DMS 273 treated with DMSO at 0.1 percent for 48 hours (cell line): ENCODE measurements at regions not wholly inside any gene's neighbourhood (a gene's known extent, or its start where the extent isn't known, plus 50 kb on each side); places are given as distances from the start of the nearest gene placed in this dataset.

Experiments used
- DNase-seq: peaks from one replicate; lab custom pipeline; 2025; lab: John Stamatoyannopoulos, UW

DNA sequence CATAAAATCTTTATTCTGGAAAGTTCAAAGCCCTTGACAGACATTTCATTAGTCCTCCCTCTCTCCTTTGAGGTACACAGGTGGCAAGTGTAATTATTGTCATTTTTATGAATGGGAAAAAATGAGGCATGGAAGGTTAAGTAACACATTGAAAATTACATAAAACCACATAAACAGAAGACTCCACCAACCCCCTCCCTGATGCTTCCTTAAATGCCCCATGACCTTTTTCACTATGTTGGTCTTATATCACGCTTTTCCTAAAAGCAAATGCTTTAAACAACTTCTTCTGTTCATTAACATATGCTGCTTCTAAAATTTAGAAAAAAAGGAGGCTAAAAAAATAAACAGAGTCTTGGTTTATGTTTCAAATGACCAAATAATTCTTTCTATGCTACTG is 648.4 kb downstream of the PTPRC start:
- DNase-seq, result no peak

DNA sequence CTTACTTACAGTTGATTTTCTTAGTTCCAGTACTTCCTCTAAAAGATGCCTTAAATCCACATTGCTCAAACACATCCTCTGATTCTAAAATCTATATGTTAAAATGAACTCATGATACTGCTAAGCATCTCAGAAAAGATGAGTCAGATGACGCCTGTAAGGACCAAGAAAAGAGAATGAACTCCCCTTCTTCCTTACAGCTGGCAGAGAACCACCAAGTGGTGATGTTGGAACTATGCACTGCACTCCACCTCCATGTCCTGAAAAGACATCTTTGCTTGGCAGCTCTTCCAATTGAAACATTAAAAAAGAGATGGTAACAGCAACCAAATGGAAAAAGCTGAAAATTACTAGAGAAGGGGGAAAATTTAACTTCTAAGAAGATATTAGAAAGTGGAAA is 648.8 kb downstream of the PTPRC start:
- DNase-seq, result no peak

DNA sequence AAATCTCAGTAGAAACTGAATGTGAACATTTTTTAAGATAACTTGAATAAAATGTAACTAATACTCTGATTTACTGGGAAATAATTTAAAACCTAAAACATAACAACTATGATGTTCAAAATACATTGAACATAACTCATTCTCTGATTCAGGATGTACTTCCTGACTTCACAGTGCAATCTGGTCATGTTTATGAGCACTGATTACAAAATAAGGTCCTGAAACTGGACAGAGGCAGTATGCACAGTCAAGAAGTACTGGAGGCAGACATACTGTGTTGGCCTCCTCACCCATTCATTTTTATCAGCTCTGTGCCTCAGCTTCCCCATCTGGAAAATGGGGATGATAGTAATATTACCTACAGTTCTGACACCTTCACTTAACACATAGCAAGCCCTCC is 651.3 kb downstream of the PTPRC start:
- no peak for DNase-seq

DNA sequence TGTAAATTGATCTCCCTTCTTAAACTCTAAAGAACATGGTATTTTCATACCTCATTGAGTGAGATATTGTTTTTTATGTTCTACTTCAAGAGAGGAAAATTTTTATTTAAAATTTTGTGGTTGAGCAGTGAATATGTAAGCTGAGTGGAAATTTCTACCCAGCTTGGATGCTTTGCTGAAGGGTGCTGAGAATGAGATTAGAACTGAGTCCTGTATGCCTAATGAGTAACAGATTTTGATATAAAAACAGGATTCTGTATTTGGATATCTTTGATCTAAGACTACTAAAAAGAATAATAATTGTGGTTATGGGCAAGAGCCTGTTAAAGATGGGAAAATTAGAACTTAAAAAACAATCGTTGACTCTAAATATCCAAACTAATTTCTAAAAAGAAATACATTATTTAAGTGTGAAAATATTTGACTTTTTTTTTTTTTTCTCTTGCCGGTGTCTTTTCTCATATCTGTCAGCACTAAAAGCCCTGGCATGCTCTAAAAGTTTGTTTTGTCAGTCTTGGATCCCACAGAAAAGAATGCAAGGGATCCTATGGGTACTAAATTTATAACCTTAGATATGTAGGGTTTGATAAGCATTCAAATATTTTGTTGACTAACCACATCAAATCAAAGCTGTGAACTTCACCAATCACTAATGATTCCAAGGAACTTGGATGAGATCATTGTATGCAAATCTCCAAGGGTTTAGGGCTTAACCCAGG is 652.3 kb downstream of the PTPRC start:
- no peak for DNase-seq

DNA sequence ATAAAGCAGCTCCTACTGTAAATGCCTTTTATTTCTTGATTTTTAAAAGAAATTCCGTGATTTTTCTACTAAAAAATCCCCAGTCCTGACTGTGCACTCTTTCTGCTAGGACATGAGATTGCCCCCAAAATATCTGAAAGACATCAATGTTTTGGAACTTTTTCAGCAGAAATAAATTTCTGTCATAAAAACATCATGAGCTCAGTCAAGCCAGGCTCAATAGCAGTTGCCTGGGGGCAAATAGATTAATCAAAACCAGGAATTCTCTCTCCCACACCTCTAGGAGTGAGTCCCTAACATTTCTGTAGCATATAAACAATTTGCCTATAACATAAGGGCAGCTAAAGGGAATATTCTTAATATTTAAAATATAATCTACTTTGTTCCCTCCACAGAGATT is 654.1 kb downstream of the PTPRC start:
- no peak for DNase-seq

DNA sequence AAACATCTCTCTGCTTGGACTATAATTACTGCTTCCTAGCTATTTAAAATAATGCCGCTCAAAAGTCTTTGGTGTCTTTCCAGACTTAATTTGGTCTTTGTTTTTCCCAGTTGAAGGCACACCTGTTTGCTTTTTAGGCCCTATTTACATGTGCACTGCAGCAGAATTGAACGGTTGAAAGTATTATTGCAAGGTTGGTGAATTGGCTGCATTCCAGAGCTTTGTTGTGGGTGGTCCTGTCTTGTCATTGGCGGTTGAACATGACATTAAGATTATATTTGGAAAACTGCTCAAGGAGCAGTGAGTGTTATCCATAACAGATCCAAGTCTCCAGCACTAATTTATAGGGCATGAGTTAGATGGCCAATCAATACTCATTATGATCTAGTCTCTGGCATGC is 656.3 kb downstream of the PTPRC start:
- DNase-seq, result no peak

DNA sequence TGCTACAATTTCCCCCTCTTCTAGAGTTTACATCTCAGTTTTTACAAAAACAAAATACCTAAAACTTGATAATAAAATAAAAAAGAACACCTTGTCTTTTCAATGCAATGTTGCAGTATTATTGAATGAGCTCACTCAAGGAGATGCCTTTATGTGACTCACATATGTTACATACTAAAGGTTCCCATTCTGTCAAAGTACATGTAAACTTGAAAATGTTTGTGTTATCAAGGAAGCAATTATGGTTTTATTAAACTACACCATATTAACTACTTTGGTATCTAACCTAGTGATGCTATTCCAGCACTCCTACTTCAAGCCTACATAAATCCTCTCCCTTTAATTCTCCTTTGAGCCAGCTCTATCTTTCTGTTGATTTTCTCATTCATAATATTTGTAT is 658.3 kb downstream of the PTPRC start:
- DNase-seq, result no peak

DNA sequence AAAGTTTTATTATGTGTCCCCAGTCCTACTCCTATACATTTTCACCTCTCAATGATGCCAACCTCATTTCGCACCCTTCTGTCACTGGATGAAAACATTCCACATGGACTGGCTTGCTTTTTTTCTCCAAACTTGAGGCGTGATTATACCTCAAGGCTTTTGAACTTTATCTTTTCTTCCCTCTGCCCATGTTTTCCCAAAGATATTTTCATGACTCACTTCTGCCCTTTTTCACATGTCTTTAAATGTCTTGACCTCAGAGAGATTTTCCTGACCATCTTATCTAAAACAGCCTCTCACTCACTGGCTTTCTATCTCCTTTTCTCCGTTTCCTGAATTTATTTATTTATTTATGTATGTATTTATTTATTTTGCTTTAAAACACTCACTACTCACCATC is 659.0 kb downstream of the PTPRC start:
- DNase-seq, result no peak

DNA sequence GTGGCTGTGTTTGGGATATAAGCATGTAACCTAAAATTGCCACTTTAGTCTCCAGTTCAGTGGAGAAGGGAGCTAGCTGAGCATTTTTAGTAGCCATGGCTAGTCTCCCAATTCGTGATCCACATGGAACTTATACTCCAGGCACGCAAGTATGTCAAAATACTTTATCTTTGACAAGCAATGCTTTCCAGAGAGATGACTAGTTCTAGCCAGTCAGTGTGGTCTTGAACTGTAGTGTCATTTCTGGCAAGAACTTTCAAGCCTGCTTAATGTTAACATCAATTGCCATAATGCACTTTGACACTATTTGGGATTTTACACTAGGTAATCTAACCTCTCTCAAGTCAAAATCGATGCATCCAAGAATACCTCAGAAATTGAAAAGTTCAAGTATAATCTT is 660.0 kb downstream of the PTPRC start:
- DNase-seq, result no peak

DNA sequence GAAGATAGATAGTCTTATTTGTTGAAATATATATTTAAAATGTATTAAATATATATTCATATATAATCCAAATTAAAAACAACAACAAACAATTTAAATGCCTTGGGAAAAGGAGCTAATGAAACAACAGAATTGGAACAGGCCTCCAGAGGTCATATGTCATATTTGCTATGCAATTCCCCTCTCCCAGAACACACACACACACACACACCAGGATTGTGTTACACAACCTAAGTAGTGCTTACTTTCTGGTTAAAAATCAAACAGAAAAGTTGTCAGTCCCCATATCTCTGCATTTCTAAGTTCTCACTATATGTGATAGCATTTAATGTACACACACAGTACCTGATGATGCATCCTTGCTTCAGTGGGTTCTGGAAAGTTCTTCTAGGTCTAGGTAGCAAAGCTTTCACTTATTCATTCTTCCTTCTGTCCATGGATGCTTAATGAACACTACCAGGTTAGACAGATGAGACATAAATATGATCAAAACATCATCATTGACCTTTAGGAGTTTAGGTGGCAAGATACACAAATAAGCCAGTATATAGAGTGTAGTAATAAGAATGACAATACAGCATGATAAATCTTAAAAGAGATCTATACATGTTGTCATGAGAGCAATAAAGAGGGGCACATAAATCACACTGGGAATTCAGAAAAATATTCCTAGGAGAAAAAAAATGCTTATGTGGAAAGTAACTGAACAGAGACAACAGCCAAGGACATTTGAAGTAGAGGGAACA is 662.8 kb downstream of the PTPRC start:
- DNase-seq, result no peak

DNA sequence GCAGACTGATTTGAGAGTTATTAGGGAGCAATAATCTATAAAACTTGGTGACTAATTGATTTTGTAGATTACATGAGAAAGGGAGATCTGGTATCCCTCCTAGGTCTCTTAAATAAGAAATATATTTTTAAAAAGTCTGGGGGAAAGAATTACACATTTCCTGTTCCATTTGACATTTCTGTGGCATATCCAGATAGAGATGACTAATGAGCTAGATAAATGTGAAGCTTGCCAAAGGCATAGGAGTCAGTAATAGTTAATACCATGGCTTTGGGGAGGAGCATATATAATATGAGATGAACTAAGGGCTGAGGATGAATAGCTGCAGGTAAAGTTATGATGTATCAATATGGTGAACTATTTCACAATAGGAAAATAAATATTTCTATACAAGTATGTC is 663.7 kb downstream of the PTPRC start:
- no peak for DNase-seq

DNA sequence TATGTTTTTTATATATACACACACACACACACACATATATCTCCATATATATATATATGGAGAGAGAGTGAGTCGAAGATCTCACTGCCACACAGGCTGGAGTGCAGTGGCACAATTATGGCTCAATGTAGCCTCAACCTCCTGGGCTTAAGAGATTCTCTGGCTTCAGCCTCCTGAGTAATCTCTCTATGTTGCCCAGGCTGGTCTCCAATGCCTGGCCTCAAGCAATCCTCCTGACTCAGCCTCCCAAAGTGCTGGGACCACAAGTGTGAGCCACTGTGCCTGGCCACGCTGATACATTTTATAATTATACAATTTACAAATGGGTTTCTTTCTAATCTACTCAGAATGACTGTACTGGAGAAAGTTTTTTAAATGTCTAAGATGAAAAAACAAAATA is 664.2 kb downstream of the PTPRC start:
- no peak for DNase-seq

DNA sequence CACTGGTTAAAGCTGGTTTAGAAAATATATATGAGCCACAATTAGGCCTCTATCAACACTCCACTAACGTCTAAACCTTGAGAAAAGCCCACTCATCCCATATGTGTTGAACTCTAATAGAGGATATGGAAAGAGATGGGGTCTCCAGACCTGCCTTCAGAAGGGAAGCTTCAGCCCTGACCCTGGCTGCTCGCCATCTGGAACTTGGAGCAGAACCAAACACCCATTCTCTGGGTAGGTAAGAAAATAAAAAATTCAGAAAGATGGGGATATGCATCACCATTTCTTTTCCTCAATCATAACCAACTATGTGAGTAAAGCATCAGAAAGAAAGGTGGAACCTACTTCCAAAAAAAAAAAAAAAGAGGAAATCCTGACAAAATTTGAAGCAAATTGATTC is 666.2 kb downstream of the PTPRC start:
- DNase-seq, result no peak

DNA sequence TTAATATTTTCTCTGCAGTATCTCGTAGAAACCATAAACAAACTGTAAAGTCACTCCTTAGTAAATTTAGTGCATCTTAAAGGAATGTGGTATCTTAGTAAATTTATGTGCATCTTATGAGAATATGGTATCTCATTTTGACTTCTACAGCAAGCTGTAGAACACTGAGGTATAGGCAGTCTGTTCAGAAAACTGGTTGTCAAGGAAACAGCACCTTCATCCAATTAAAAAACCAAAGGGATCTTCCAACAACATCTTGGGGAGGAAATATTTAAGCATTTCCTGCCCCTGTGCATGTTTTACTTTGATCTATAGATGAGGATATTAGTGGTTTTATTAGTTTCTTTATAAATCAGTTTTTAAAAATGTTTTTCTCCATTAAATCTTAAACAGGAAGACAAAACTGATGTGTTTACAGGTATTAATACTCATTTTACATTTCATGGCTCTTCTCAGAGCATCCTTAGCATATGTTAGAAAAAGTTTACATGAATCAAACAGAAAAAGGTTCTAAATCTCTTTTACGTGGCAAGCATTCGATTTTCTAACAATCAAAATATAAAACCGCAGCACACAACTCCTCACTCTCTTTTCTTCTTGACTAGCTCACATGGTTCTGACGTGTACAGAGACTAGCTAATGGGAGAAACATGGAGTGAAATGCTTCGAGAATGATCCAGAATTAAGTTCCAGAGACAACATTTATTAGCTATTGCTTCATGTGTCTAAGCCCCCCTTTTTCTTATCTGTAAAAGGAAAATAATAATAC is 668.8 kb downstream of the PTPRC start:
- no peak for DNase-seq

DNA sequence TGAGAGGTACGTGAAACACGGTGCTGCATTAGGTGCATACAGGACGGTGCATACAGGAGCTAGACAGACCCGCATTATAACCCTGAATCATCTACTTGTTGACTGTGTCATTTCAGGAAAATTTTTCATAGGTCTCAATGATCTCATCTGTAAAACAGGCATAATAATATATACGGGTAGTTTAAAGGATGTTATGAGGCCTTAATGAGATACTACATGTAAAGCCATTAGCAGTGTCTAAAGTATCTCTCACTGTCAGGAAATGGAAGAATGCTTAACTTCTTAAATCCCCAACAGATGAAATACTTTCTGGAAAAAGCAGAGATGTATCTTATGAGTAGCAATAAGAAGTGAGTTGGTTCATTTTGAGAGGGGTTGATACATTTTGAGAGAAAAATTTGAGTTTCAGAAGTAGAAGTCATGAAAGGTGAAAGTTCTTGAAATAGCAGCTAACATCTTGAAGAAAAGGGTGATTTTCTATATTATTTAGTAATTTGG is 669.6 kb downstream of the PTPRC start:
- no peak for DNase-seq

DNA sequence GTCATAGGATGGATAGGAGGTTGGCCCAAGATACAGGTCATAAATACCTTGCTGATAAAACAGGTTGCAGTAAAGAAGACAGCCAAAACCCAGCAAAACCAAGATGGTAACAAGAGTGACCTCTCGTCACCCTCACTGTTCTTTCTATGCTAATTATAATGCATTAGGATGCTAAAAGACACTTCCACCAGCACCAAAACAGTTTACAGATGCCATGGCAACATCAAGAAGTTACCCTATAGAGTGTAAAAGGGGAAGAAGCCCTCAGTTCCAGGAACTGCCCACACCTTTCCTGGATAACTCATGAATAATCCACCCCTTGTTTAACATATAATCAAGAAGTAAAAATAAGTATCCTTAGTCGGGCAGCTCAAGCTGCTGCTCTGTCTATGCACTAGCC is 671.9 kb downstream of the PTPRC start:
- no peak for DNase-seq

DNA sequence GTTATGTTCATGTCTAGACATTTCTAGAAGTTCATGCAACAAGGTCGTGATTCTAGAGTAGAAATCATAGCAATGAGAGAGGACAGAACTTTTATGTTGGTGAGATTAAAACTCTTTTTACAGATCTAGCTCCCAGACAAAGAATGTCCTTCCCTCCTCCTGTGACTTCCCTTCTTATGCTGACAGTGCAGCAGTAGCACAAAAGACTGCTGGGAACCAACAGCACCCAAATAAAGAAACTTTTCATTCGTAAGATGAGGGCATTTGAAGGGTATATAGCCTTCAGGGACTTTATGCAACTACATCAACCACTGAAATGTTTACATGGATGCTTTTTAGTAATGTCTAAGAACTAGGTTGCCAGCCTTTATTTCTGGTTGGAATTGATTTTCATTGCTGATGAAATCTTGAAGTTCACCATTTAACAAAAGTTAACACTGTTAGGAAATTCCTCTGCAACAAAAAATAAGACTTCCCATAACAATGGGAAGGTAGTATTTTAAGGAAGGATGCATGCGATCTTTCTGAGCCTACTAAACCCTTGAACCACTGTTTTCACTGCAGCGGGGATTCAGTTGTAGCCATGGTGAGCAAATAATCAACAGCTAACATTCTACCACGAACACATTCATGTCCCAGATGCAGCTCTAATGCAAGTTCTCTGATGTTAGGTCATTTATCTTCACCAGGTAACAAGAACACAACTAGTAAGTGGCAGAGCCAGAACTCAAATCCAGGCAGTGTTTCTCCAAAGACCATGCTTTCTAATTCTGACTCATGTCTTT is 672.8 kb downstream of the PTPRC start:
- no peak for DNase-seq

DNA sequence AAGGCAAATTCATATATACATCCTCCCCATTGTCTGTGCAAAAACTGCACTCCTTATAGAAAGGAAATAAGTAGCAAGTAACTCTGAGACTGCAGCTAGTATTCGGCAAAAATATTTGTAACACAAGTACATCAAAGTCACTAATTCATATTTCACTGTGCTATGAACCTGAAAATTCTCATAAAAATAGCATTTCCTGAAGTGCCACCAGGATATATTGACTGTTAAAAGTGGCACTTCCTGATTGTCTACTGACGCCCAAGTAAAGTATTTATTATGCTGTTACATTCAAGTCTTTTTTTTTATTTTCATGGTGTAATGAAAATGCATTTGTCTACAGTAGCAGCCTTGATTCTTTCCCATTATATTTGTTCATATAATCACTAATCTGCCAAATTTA is 673.8 kb downstream of the PTPRC start:
- DNase-seq, result no peak

DNA sequence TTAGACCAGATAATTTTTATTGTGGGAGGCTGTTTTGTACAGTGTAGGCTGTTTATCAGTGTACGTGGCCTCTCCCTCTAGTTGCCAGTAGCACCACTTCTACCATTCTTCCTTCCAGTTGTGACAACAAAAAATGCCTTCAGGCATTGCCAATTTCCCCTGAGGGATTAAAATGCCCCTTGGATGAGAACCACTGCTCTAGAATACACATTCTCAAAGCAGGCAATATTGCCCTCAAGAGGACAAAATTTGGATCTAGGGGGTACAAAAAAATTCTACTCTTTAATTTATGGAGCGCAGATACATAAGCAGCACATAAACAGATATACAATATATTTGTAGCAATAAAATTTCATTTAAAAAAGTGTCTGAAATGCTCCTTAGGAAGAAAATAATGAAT is 674.6 kb downstream of the PTPRC start:
- DNase-seq, result no peak

DNA sequence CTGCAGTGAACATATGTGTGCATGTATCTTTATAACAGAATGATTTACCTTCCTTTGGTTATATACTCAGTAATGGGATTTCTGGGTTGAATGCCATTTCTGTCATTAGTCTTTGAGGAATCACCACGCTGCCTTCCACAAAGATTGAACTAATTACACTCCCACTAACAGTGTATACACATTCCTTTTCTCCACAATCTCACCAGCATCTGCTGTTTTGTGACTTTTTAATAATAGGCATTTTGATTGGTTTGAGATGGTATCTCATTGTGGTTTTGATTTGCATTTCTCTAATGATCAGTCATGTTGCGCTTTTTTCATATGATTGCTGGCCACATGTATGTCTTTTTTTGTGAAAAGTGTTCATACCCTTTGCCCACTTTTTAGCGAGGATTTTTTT is 680.5 kb downstream of the PTPRC start:
- DNase-seq, result no peak

DNA sequence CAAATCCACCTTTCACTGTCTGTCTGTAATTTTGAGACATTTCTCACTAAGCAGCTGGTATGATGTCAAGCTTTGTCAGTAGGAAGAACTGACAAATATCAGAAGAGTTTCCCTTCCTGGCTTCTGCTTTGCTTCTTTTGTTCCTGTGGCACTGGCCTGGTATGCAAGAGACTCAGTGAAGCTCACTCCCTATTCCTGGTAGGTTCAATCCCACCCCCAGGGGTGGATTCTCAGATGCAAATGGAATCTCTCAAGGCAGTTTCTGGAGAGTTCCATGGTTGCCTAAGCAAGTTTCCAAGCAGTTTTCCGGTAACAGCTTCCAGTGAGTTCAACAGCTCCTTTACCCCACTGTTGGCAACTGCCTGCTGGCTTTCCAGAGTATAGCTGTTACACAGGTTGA is 683.4 kb downstream of the PTPRC start:
- DNase-seq, result no peak

DNA sequence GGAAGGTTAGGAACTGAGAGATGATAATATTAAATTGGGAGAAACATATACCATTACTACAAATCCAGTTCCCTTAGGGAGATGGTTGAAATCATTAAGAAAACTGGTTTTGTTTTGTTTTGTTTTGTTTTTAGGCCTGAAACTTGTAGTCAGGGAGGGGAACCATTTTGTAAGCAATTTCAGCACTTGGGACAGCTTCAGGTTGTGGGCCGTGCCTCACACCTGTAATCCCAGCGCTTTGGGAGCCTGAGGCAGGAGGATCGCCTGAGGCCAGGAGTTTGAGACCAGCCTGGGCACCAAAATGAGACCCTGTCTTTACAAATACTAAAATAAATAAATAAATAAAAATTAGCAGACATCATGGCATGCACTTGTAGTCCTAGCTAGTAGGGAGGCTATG is 694.3 kb upstream of the NR5A2 start:
- DNase-seq, result no peak
